ENCODE measurements at regions not wholly inside any gene's neighbourhood (a gene's known extent, or its start where the extent isn't known, plus 50 kb on each side); places are given as distances from the start of the nearest gene placed in this dataset.

DNA sequence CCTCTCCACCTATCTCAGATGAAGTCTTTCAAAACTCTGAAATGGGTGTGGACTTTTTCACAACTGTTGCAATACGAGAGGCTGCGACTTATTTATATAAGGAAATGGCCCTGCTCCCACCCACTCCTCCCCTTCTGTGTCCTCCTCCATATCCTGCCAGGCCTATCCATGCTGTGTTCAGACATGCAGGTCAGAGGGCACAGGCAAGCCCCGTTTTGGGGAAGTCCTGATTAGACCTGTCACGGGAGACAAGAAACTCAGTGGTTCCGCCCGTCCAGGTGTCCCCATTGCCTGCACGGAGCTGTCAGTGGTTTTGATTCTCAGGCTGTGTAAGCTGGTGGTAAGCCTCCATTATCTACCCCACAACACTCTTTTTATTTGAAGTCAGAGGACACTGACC lies 99.6 kb upstream of the MGAT5 start:
- H3F3A ChIP-seq (ENCODE audit: insufficient read depth, low read length), result no peaks in the 10 kb centered on the region
- no peak overlapping the region for H2AFZ ChIP-seq (ENCODE audit: low read length)
- H3K79me2 ChIP-seq (ENCODE audit: insufficient read depth, low read length), result no peaks in the 10 kb centered on the region
- H4K20me1 ChIP-seq (ENCODE audit: insufficient read depth, low read length), result no peaks in the 10 kb centered on the region
- peak overlapping the region; percentile 38 for H3K27ac ChIP-seq (ENCODE audit: low read depth, low read length, poor library complexity, severe bottlenecking)
- TF ChIP-seq, protein P1, sequence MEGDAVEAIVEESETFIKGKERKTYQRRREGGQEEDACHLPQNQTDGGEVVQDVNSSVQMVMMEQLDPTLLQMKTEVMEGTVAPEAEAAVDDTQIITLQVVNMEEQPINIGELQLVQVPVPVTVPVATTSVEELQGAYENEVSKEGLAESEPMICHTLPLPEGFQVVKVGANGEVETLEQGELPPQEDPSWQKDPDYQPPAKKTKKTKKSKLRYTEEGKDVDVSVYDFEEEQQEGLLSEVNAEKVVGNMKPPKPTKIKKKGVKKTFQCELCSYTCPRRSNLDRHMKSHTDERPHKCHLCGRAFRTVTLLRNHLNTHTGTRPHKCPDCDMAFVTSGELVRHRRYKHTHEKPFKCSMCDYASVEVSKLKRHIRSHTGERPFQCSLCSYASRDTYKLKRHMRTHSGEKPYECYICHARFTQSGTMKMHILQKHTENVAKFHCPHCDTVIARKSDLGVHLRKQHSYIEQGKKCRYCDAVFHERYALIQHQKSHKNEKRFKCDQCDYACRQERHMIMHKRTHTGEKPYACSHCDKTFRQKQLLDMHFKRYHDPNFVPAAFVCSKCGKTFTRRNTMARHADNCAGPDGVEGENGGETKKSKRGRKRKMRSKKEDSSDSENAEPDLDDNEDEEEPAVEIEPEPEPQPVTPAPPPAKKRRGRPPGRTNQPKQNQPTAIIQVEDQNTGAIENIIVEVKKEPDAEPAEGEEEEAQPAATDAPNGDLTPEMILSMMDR (IDR thresholded peaks at IDR 0.05; ENCODE audit: low read length), result no peak
- no peak for TF ChIP-seq EZH2 (IDR thresholded peaks at IDR 0.05; ENCODE audit: borderline replicate concordance, low read length)
- no peak overlapping the region for H3K9ac ChIP-seq (ENCODE audit: low read length)
- peaks cover 34% of the 10 kb centered on the region for H3K4me1 ChIP-seq (ENCODE audit: insufficient read depth, low read length, severe bottlenecking)
- H3K9me3 ChIP-seq (ENCODE audit: low read length), result no peaks in the 10 kb centered on the region
- no peaks in the 10 kb centered on the region for H3K27me3 ChIP-seq (ENCODE audit: insufficient read depth, low read length)
- H3K4me2 ChIP-seq (ENCODE audit: low read length), result peak overlapping the region; percentile 21; the same call in 1 of the 2 replicates
- no peak overlapping the region for H3K4me3 ChIP-seq (ENCODE audit: low read depth, low read length, poor library complexity, severe bottlenecking)
- 0 out of 2 replicates have a peak, but pooled peaks cover 2% of the 10 kb centered on the region for H3K36me3 ChIP-seq (ENCODE audit: insufficient read depth, low read length)
- H3K9me2 ChIP-seq (ENCODE audit: low read depth, low read length), result no peaks in the 10 kb centered on the region

GRCh38 chr2:134155134-134155533 lies 98.7 kb upstream of the MGAT5 start:
- TF ChIP-seq, protein P1 (IDR thresholded peaks at IDR 0.05; ENCODE audit: low read length), result no peak
- no peak for TF ChIP-seq EZH2 (IDR thresholded peaks at IDR 0.05; ENCODE audit: borderline replicate concordance, low read length)
- H3K27me3 ChIP-seq (ENCODE audit: insufficient read depth, low read length), result no peaks in the 10 kb centered on the region
- H3K27ac ChIP-seq (ENCODE audit: low read depth, low read length, poor library complexity, severe bottlenecking), result no peak overlapping the region
- no peaks in the 10 kb centered on the region for H3F3A ChIP-seq (ENCODE audit: insufficient read depth, low read length)
- no peak overlapping the region for H3K9ac ChIP-seq (ENCODE audit: low read length)
- H3K4me2 ChIP-seq (ENCODE audit: low read length), result peak overlapping the region; percentile 21; the same call in 1 of the 2 replicates
- no peaks in the 10 kb centered on the region for H3K79me2 ChIP-seq (ENCODE audit: insufficient read depth, low read length)
- H3K9me3 ChIP-seq (ENCODE audit: low read length), result no peaks in the 10 kb centered on the region
- H4K20me1 ChIP-seq (ENCODE audit: insufficient read depth, low read length), result no peaks in the 10 kb centered on the region
- 0 out of 2 replicates have a peak, but pooled peaks cover 2% of the 10 kb centered on the region for H3K36me3 ChIP-seq (ENCODE audit: insufficient read depth, low read length)
- H3K4me1 ChIP-seq (ENCODE audit: insufficient read depth, low read length, severe bottlenecking), result peaks cover 43% of the 10 kb centered on the region
- no peak overlapping the region for H2AFZ ChIP-seq (ENCODE audit: low read length)
- H3K4me3 ChIP-seq (ENCODE audit: low read depth, low read length, poor library complexity, severe bottlenecking), result no peak overlapping the region
- no peaks in the 10 kb centered on the region for H3K9me2 ChIP-seq (ENCODE audit: low read depth, low read length)

- H2AFZ ChIP-seq (ENCODE audit: low read length), result no peak overlapping the region
- no peak overlapping the region for H3K9ac ChIP-seq (ENCODE audit: low read length)
- H3K9me2 ChIP-seq (ENCODE audit: low read depth, low read length), result no peaks in the 10 kb centered on the region
- H3K4me1 ChIP-seq (ENCODE audit: insufficient read depth, low read length, severe bottlenecking), result peaks cover 64% of the 10 kb centered on the region
- H3K4me2 ChIP-seq (ENCODE audit: low read length), result no peak overlapping the region
- peaks cover 10% of the 10 kb centered on the region; the same call in 1 of the 2 replicates for H3K79me2 ChIP-seq (ENCODE audit: insufficient read depth, low read length)
- H3K36me3 ChIP-seq (ENCODE audit: insufficient read depth, low read length), result 0 out of 2 replicates have a peak, but pooled peaks cover 2% of the 10 kb centered on the region
- no peaks in the 10 kb centered on the region for H3K9me3 ChIP-seq (ENCODE audit: low read length)
- H3K4me3 ChIP-seq (ENCODE audit: low read depth, low read length, poor library complexity, severe bottlenecking), result no peak overlapping the region
- no peak overlapping the region for H3K27ac ChIP-seq (ENCODE audit: low read depth, low read length, poor library complexity, severe bottlenecking)
- TF ChIP-seq EZH2 (IDR thresholded peaks at IDR 0.05; ENCODE audit: borderline replicate concordance, low read length), result no peak
- TF ChIP-seq, protein P1 (IDR thresholded peaks at IDR 0.05; ENCODE audit: low read length), result no peak
- no peaks in the 10 kb centered on the region for H4K20me1 ChIP-seq (ENCODE audit: insufficient read depth, low read length)
- no peaks in the 10 kb centered on the region for H3F3A ChIP-seq (ENCODE audit: insufficient read depth, low read length)
- no peaks in the 10 kb centered on the region for H3K27me3 ChIP-seq (ENCODE audit: insufficient read depth, low read length)
Measured at GRCh38 chr2:134158295-134158694, 95.6 kb upstream of the MGAT5 start.
